ENCODE measurements at regions not wholly inside any gene's neighbourhood (a gene's known extent, or its start where the extent isn't known, plus 50 kb on each side); places are given as distances from the start of the nearest gene placed in this dataset.

GRCh38 chr21:28492127-28492526 lies 500.6 kb downstream of the LTN1 start:
- DNase-seq (ENCODE audit: extremely low spot score): no peak
- TF ChIP-seq FOXA1 (IDR thresholded peaks at IDR 0.05) (no peak), TARDBP (IDR thresholded peaks at IDR 0.05) (no peak), ARNT (IDR thresholded peaks at IDR 0.05) (no peak), SUZ12 (IDR thresholded peaks at IDR 0.05) (no peak)
- CTCF ChIA-PET: no interaction called here
- POLR2A ChIA-PET: no interaction called here

- TF ChIP-seq FOXM1 (IDR thresholded peaks at IDR 0.05; ENCODE audit: borderline replicate concordance): no peak
- no peak for TF ChIP-seq LEF1 (IDR thresholded peaks at IDR 0.05; ENCODE audit: borderline replicate concordance)
- no peak for TF ChIP-seq CTBP1 (IDR thresholded peaks at IDR 0.05; ENCODE audit: borderline replicate concordance)
- no peak for TF ChIP-seq SUZ12 (IDR thresholded peaks at IDR 0.05)
- no peak for DNase-seq (ENCODE audit: extremely low spot score)
- POLR2A ChIA-PET: no interaction called here
- CTCF ChIA-PET: no interaction called here
Measured at GRCh38 chr21:28489821-28490350, 502.8 kb downstream of the LTN1 start.

- ChIA-PET POLR2A (no interaction called here), CTCF (no interaction called here)
- TF ChIP-seq FOXK2 (IDR thresholded peaks at IDR 0.05) (no peak), LEF1 (IDR thresholded peaks at IDR 0.05; ENCODE audit: borderline replicate concordance) (no peak), PKNOX1 (IDR thresholded peaks at IDR 0.05) (no peak), ELF4 (IDR thresholded peaks at IDR 0.05) (no peak), L3MBTL2 (conservative IDR thresholded peaks at IDR 0.05) (no peak), ARNT (IDR thresholded peaks at IDR 0.05) (no peak), ZNF384 (IDR thresholded peaks at IDR 0.05) (no peak), HDGF (IDR thresholded peaks at IDR 0.05; ENCODE audit: borderline replicate concordance) (no peak), SUZ12 (IDR thresholded peaks at IDR 0.05) (no peak), BHLHE40 (IDR thresholded peaks at IDR 0.05; ENCODE audit: borderline replicate concordance) (no peak), FOXM1 (IDR thresholded peaks at IDR 0.05; ENCODE audit: borderline replicate concordance) (no peak), NFRKB (IDR thresholded peaks at IDR 0.05) (no peak), CTBP1 (IDR thresholded peaks at IDR 0.05; ENCODE audit: borderline replicate concordance) (no peak), SP1 (IDR thresholded peaks at IDR 0.05) (no peak), TARDBP (IDR thresholded peaks at IDR 0.05) (no peak), FOXA1 (IDR thresholded peaks at IDR 0.05) (no peak)
- no peak for DNase-seq (ENCODE audit: extremely low spot score)
Measured at GRCh38 chr21:28489162-28489561, 503.5 kb downstream of the LTN1 start.

- CTCF ChIA-PET: no interaction called here
- POLR2A ChIA-PET: no interaction called here
- DNase-seq (ENCODE audit: extremely low spot score): no peak
- TF ChIP-seq SP1 (IDR thresholded peaks at IDR 0.05) (no peak), HDGF (IDR thresholded peaks at IDR 0.05; ENCODE audit: borderline replicate concordance) (no peak), FOXA1 (IDR thresholded peaks at IDR 0.05) (no peak), FOXK2 (IDR thresholded peaks at IDR 0.05) (no peak), SUZ12 (IDR thresholded peaks at IDR 0.05) (no peak), L3MBTL2 (conservative IDR thresholded peaks at IDR 0.05) (no peak), ARNT (IDR thresholded peaks at IDR 0.05) (no peak), CTBP1 (IDR thresholded peaks at IDR 0.05; ENCODE audit: borderline replicate concordance) (no peak), LEF1 (IDR thresholded peaks at IDR 0.05; ENCODE audit: borderline replicate concordance) (no peak), FOXM1 (IDR thresholded peaks at IDR 0.05; ENCODE audit: borderline replicate concordance) (no peak), ZNF384 (IDR thresholded peaks at IDR 0.05) (no peak), NFRKB (IDR thresholded peaks at IDR 0.05) (no peak), ELF4 (IDR thresholded peaks at IDR 0.05) (no peak), BHLHE40 (IDR thresholded peaks at IDR 0.05; ENCODE audit: borderline replicate concordance) (no peak), PKNOX1 (IDR thresholded peaks at IDR 0.05) (no peak), TARDBP (IDR thresholded peaks at IDR 0.05) (no peak)
Measured at GRCh38 chr21:28487455-28488070, 505.1 kb downstream of the LTN1 start.

GRCh38 chr21:28485301-28486022 lies 507.2 kb downstream of the LTN1 start:
- ChIA-PET CTCF (no interaction called here), POLR2A (no interaction called here)
- DNase-seq (ENCODE audit: extremely low spot score): no peak
- TF ChIP-seq CTBP1 (IDR thresholded peaks at IDR 0.05; ENCODE audit: borderline replicate concordance): no peak
- TF ChIP-seq ARNT (IDR thresholded peaks at IDR 0.05): no peak
- TF ChIP-seq PKNOX1 (IDR thresholded peaks at IDR 0.05): no peak
- no peak for TF ChIP-seq ELF4 (IDR thresholded peaks at IDR 0.05)
- TF ChIP-seq FOXM1 (IDR thresholded peaks at IDR 0.05; ENCODE audit: borderline replicate concordance): no peak
- no peak for TF ChIP-seq LEF1 (IDR thresholded peaks at IDR 0.05; ENCODE audit: borderline replicate concordance)
- TF ChIP-seq BHLHE40 (IDR thresholded peaks at IDR 0.05; ENCODE audit: borderline replicate concordance): no peak
- TF ChIP-seq L3MBTL2 (conservative IDR thresholded peaks at IDR 0.05): no peak
- TF ChIP-seq FOXA1 (IDR thresholded peaks at IDR 0.05): no peak
- no peak for TF ChIP-seq ZNF384 (IDR thresholded peaks at IDR 0.05)
- TF ChIP-seq SP1 (IDR thresholded peaks at IDR 0.05): no peak
- no peak for TF ChIP-seq HDGF (IDR thresholded peaks at IDR 0.05; ENCODE audit: borderline replicate concordance)
- no peak for TF ChIP-seq TARDBP (IDR thresholded peaks at IDR 0.05)
- TF ChIP-seq NFRKB (IDR thresholded peaks at IDR 0.05): no peak
- TF ChIP-seq FOXK2 (IDR thresholded peaks at IDR 0.05): no peak
- no peak for TF ChIP-seq SUZ12 (IDR thresholded peaks at IDR 0.05)

Measured in HEK293T (cell line).